ENCODE measurements at regions not wholly inside any gene's neighbourhood (a gene's known extent, or its start where the extent isn't known, plus 50 kb on each side); places are given as distances from the start of the nearest gene placed in this dataset.

- TF ChIP-seq, protein P1, sequence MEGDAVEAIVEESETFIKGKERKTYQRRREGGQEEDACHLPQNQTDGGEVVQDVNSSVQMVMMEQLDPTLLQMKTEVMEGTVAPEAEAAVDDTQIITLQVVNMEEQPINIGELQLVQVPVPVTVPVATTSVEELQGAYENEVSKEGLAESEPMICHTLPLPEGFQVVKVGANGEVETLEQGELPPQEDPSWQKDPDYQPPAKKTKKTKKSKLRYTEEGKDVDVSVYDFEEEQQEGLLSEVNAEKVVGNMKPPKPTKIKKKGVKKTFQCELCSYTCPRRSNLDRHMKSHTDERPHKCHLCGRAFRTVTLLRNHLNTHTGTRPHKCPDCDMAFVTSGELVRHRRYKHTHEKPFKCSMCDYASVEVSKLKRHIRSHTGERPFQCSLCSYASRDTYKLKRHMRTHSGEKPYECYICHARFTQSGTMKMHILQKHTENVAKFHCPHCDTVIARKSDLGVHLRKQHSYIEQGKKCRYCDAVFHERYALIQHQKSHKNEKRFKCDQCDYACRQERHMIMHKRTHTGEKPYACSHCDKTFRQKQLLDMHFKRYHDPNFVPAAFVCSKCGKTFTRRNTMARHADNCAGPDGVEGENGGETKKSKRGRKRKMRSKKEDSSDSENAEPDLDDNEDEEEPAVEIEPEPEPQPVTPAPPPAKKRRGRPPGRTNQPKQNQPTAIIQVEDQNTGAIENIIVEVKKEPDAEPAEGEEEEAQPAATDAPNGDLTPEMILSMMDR (IDR thresholded peaks at IDR 0.05; ENCODE audit: insufficient read depth, low read depth, low read length) = no peak
- POLR2A ChIA-PET = interaction anchor here (0.6 to 1.0 kb wide), 2 partner anchors 86 to 114 kb away, joined by 3 to 4 read pairs; no protein-coding TSS in a partner anchor
- CTCF ChIA-PET = interaction anchor here (1.0 to 1.7 kb wide), 2 partner anchors 8 to 92 kb away, joined by 3 to 4 read pairs; no protein-coding TSS in a partner anchor
- Histone ChIP-seq H3K4me3 (ENCODE audit: low read depth, low read length) (no peak overlapping the region), H3K36me3 (ENCODE audit: control insufficient read depth, insufficient read depth, low read length) (no peaks in the 10 kb centered on the region), H3K27me3 (ENCODE audit: control insufficient read depth, insufficient read depth, low read length) (no peaks in the 10 kb centered on the region)
- DNase-seq (ENCODE audit: low read depth) = no peak
Measured at GRCh38 chr9:78707080-78707479, 410.2 kb downstream of the PSAT1 start.

DNA sequence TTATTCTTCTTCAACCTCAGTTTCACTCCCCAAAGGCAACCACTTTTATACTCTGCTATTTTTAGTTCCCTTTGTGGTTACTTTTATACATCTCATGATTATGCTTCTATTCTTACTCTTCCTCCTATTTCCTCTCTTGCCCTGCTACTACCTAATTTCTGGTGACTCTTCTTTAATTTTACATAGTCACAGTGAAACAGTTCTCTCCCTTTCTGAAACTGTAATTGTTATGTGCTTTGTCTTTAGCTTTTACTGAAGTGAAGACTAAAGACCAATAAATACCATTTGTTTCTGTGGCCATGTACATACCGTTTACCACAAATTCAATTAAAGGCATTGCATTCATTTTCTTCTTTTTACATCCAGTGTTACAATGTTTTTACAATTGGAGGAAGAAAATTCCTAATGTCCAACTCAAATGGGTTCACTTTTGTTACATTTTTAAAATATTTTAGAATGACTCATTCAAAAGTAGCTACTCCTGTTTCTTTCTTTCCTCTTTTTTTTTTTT lies 410.6 kb downstream of the PSAT1 start:
- ChIA-PET CTCF (interaction anchor here (0.6 to 1.7 kb wide), 4 partner anchors 9 to 93 kb away, joined by 3 to 4 read pairs (median 3); no protein-coding TSS in a partner anchor), POLR2A (interaction anchor here (0.6 to 1.0 kb wide), 2 partner anchors 87 to 114 kb away, joined by 3 to 4 read pairs; no protein-coding TSS in a partner anchor)
- Histone ChIP-seq H3K4me3 (ENCODE audit: low read depth, low read length) (no peak overlapping the region), H3K27me3 (ENCODE audit: control insufficient read depth, insufficient read depth, low read length) (no peaks in the 10 kb centered on the region), H3K36me3 (ENCODE audit: control insufficient read depth, insufficient read depth, low read length) (no peaks in the 10 kb centered on the region)
- DNase-seq (ENCODE audit: low read depth) = peak; percentile 97
- TF ChIP-seq, protein P1 (IDR thresholded peaks at IDR 0.05; ENCODE audit: insufficient read depth, low read depth, low read length) = no peak

DNA sequence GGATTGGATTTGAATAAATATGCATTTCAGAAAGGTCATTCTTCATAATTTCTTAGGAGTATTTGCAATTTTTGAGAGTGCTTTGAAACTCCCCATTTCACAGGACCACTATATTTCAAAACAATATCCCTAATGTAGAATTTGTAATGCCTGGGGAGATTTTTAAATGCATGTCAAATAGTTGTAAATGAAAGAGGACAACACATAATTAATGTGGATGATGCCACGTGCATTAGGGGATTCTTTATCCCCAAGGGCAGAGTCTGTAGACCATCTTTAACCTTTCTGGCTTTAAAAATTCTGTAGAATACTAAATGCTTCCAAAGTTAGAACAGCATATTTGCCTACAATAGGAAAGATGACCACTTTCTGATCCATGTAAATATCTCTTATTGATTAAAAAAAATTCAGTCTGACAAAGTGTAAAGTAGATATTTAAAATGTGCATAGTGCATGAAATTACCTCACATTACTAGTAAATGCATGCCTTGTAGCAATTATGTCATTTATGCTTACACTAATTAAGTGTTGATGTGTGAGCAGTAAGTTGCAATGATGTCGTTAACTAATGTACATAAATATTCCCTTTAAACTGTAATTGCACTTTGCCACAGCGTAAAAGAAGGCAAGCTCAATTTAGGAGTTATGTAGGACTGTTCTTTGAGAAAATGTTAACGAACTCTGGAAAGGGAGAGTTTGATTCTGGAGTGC lies 416.1 kb downstream of the PSAT1 start:
- Histone ChIP-seq H3K36me3 (ENCODE audit: control insufficient read depth, insufficient read depth, low read length) (no peaks in the 10 kb centered on the region), H3K4me3 (ENCODE audit: low read depth, low read length) (no peak overlapping the region), H3K27me3 (ENCODE audit: control insufficient read depth, insufficient read depth, low read length) (no peaks in the 10 kb centered on the region)
- POLR2A ChIA-PET = interaction anchor here (0.5 kb wide), 1 partner anchor 16 kb away, joined by 3 read pairs; no protein-coding TSS in a partner anchor
- no peak for DNase-seq (ENCODE audit: low read depth)
- CTCF ChIA-PET = interaction anchor here (0.6 to 1.3 kb wide), 6 partner anchors 9 to 417 kb away, joined by 3 to 5 read pairs (median 3); no protein-coding TSS in a partner anchor
- TF ChIP-seq, protein P1 (IDR thresholded peaks at IDR 0.05; ENCODE audit: insufficient read depth, low read depth, low read length) = no peak

DNA sequence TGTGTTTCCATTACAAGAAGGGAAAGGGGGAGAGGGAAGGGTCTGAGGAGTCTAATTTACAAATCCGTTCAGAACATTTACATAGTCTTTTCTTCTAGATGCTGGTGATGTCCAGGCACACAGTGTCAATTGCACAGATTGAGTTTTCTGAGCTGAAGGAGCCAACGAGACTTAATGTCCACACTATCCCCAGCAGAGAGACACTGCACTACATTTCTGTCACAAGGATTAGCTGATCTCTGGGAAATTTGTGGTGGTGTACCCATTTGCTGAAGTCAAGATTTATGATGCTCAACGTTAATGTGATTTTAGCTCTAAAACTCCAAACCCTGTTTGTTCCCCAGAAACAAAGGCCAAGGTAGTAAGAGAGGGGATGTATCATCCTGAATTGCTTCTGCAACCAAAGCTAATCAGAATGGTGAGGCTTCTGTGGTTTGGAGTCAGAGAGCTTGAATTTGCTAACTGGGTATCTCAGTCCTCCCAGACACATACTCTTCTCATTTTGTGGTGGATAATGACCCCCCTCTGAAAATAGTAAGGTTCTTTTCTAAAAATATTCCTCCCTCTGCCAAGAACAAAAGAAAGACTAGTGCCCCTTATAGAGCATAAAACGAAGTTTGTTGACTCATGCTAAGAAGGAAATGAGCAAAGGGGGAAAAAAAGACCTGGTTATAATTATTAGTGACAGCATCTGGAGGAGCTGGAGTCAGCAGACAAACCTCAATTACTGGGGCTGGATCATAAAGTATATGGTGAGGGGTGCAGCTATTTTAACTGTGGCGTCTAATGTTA lies 416.9 kb downstream of the PSAT1 start:
- DNase-seq (ENCODE audit: low read depth) = peak; percentile 80
- CTCF ChIA-PET = interaction anchor here (0.6 to 1.3 kb wide), 6 partner anchors 9 to 416 kb away, joined by 3 to 5 read pairs (median 3); no protein-coding TSS in a partner anchor
- no peaks in the 10 kb centered on the region for H3K27me3 ChIP-seq (ENCODE audit: control insufficient read depth, insufficient read depth, low read length)
- TF ChIP-seq, protein P1 (IDR thresholded peaks at IDR 0.05; ENCODE audit: insufficient read depth, low read depth, low read length) = no peak
- H3K4me3 ChIP-seq (ENCODE audit: low read depth, low read length) = no peak overlapping the region
- POLR2A ChIA-PET = interaction anchor here (0.5 kb wide), 1 partner anchor 16 kb away, joined by 3 read pairs; no protein-coding TSS in a partner anchor
- H3K36me3 ChIP-seq (ENCODE audit: control insufficient read depth, insufficient read depth, low read length) = no peaks in the 10 kb centered on the region

Measured in BJ (cell line).